Panc1 (cell line): ENCODE measurements at regions not wholly inside any gene's neighbourhood (a gene's known extent, or its start where the extent isn't known, plus 50 kb on each side); places are given as distances from the start of the nearest gene placed in this dataset.

Source experiments
- ATAC-seq: fragments of 200-7000 bp; cut with Tn5 transposase; 2 replicates; pipeline ENCODE4 v1.9.1; 2020; ENCODE audit warnings: mild to moderate bottlenecking, moderate library complexity
- BruUV-seq: library from RNA; stranded (reverse); fragments of 400-500 nt; replicated peaks from 2 replicates; lab custom pipeline; 2021; lab: Mats Ljungman, UMichigan
- CTCF ChIA-PET: fragments of 300-600 bp; sonication (Branson Sonifier 250); formaldehyde crosslinking; loops from one replicate; lab custom pipeline; 2022; ENCODE audit warnings: antibody characterized with exemption; lab: Charles Lee
- POLR2A ChIA-PET: fragments of 300-600 bp; sonication (Branson Sonifier 250); formaldehyde crosslinking; loops from one replicate; lab custom pipeline; 2022; ENCODE audit warnings: antibody characterized with exemption; lab: Charles Lee
- DNase-seq: peaks from one replicate; pipeline ENCODE4 v3.0.0-alpha.2; 2010; ENCODE audit warnings: low read depth, low spot score
- H3K27ac ChIP-seq: 2 replicates; pipeline ENCODE4 v1.5.1; 2011; ENCODE audit warnings: mild to moderate bottlenecking, low read length, inconsistent platforms
- H3K27me3 ChIP-seq: fragments of 200-500 bp; sonication (Bioruptor generic); 2 replicates; pipeline ENCODE4 v1.6.0; 2014; ENCODE audit warnings: low read length, inconsistent platforms; ENCODE audit not compliant: control insufficient read depth, insufficient read depth
- H3K36me3 ChIP-seq: fragments of 200-500 bp; sonication (Bioruptor generic); 2 replicates; pipeline ENCODE4 v1.5.1; 2014; ENCODE audit warnings: inconsistent platforms, mild to moderate bottlenecking, low read length, moderate library complexity; ENCODE audit not compliant: control insufficient read depth, insufficient read depth
- H3K4me1 ChIP-seq: 2 replicates; pipeline ENCODE4 v1.5.1; 2011; ENCODE audit warnings: inconsistent platforms, mild to moderate bottlenecking, low read length, moderate library complexity; ENCODE audit not compliant: control insufficient read depth, insufficient read depth
- H3K4me3 ChIP-seq, 2 experiments: 2 replicates each; pipeline ENCODE4 v1.5.1; 2011 to 2012; ENCODE audit warnings: low read depth in 2 of 2, low read length in 2 of 2, mild to moderate bottlenecking in 2 of 2, inconsistent platforms in 1 of 2, moderate library complexity in 1 of 2
- H3K9me3 ChIP-seq: fragments of 200-500 bp; sonication (Bioruptor generic); 2 replicates; pipeline ENCODE4 v1.5.1; 2014; ENCODE audit warnings: low read depth, mild to moderate bottlenecking, inconsistent platforms, low read length, moderate library complexity; ENCODE audit not compliant: control insufficient read depth, insufficient read depth
- POLR2AphosphoS5 ChIP-seq: IDR thresholded peaks from 2 replicates; pipeline ENCODE4 v1.6.1; 2012; ENCODE audit warnings: mild to moderate bottlenecking, low read depth, low read length, moderate library complexity
- SIN3A ChIP-seq: IDR thresholded peaks from 2 replicates; pipeline ENCODE4 v1.6.1; 2012; ENCODE audit warnings: low read depth, mild to moderate bottlenecking, low read length, moderate library complexity, borderline replicate concordance; ENCODE audit not compliant: insufficient read depth
- TCF7L2 ChIP-seq: IDR thresholded peaks from 2 replicates; pipeline ENCODE4 v1.6.1; 2011; ENCODE audit warnings: mild to moderate bottlenecking, low read depth, low read length, inconsistent platforms
- in situ Hi-C: cut with HindIII; loops from 2 replicates; pipeline ENCODE4 v1.10.0; 2016; ENCODE audit warnings: low sequenced_read_pairs, low pct_unique_long_range_greater_than_20kb
- intact Hi-C: fragments of 100-400 bp; cut with micrococcal nuclease; formaldehyde crosslinking; loops from one replicate; pipeline ENCODE4 v1.10.0; 2022; ENCODE audit not compliant: unreplicated experiment
- TF ChIP-seq, protein P1 (sequence below), 2 experiments: IDR thresholded peaks; 2 replicates each; pipeline ENCODE4 v1.6.1; 2011 to 2012; ENCODE audit warnings: low read depth in 2 of 2, control low read depth in 1 of 2, low read length in 1 of 2, mild to moderate bottlenecking in 1 of 2, moderate library complexity in 1 of 2; ENCODE audit not compliant: insufficient read depth in 1 of 2
- TF ChIP-seq, protein P2 (sequence below): fragments of 450-650 bp; IDR thresholded peaks from 2 replicates; pipeline ENCODE4 v1.5.1; 2017; ENCODE audit warnings: mild to moderate bottlenecking

DNA sequence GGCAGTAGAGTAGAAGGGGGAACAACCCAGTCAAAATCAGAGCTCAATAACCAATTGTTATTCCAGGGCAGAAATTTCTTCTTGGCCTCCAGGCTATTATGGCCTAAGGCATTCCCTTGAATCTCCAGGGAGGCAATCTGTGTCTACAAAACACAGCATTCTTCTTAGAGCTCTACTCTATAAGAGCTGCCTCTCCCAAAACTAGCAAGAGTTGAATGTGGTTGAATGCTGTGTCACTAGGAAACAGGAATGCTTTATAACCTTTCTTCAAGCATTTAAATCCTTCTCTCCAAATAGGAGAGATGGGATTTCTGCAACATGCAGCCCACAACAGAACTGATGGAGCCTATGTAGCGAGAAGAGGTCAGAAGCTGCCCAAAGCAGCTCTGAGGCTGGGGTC, 97.1 kb upstream of the APC start:
- no TSS peak for BruUV-seq
- in situ Hi-C loops (no loop called here), intact Hi-C loops (no loop called here)
- ATAC-seq = no peak
- TF ChIP-seq, protein P1, sequence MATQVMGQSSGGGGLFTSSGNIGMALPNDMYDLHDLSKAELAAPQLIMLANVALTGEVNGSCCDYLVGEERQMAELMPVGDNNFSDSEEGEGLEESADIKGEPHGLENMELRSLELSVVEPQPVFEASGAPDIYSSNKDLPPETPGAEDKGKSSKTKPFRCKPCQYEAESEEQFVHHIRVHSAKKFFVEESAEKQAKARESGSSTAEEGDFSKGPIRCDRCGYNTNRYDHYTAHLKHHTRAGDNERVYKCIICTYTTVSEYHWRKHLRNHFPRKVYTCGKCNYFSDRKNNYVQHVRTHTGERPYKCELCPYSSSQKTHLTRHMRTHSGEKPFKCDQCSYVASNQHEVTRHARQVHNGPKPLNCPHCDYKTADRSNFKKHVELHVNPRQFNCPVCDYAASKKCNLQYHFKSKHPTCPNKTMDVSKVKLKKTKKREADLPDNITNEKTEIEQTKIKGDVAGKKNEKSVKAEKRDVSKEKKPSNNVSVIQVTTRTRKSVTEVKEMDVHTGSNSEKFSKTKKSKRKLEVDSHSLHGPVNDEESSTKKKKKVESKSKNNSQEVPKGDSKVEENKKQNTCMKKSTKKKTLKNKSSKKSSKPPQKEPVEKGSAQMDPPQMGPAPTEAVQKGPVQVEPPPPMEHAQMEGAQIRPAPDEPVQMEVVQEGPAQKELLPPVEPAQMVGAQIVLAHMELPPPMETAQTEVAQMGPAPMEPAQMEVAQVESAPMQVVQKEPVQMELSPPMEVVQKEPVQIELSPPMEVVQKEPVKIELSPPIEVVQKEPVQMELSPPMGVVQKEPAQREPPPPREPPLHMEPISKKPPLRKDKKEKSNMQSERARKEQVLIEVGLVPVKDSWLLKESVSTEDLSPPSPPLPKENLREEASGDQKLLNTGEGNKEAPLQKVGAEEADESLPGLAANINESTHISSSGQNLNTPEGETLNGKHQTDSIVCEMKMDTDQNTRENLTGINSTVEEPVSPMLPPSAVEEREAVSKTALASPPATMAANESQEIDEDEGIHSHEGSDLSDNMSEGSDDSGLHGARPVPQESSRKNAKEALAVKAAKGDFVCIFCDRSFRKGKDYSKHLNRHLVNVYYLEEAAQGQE (IDR thresholded peaks at IDR 0.05; ENCODE audit: insufficient read depth in 1 of 2, low read depth in 2 of 2, low read length in 1 of 2) = no peak
- TF ChIP-seq POLR2AphosphoS5 (no peak), TCF7L2 (no peak), SIN3A (no peak)
- TF ChIP-seq, protein P2, sequence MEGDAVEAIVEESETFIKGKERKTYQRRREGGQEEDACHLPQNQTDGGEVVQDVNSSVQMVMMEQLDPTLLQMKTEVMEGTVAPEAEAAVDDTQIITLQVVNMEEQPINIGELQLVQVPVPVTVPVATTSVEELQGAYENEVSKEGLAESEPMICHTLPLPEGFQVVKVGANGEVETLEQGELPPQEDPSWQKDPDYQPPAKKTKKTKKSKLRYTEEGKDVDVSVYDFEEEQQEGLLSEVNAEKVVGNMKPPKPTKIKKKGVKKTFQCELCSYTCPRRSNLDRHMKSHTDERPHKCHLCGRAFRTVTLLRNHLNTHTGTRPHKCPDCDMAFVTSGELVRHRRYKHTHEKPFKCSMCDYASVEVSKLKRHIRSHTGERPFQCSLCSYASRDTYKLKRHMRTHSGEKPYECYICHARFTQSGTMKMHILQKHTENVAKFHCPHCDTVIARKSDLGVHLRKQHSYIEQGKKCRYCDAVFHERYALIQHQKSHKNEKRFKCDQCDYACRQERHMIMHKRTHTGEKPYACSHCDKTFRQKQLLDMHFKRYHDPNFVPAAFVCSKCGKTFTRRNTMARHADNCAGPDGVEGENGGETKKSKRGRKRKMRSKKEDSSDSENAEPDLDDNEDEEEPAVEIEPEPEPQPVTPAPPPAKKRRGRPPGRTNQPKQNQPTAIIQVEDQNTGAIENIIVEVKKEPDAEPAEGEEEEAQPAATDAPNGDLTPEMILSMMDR = no peak
- H3K27me3 ChIP-seq = no peaks in the 10 kb centered on the region
- H3K27ac ChIP-seq = no peak overlapping the region
- H3K9me3 ChIP-seq = no peaks in the 10 kb centered on the region
- H3K4me3 ChIP-seq = no peak overlapping the region
- ChIA-PET CTCF (interaction anchor here (0.5 kb wide), 1 partner anchor 361 kb away, joined by 4 read pairs; no protein-coding TSS in a partner anchor), POLR2A (interaction anchor here (0.6 kb wide), 1 partner anchor 9 kb away, joined by 3 read pairs; no protein-coding TSS in a partner anchor)
- no peaks in the 10 kb centered on the region for H3K36me3 ChIP-seq
- no peaks in the 10 kb centered on the region for H3K4me1 ChIP-seq
- no peak for DNase-seq

DNA sequence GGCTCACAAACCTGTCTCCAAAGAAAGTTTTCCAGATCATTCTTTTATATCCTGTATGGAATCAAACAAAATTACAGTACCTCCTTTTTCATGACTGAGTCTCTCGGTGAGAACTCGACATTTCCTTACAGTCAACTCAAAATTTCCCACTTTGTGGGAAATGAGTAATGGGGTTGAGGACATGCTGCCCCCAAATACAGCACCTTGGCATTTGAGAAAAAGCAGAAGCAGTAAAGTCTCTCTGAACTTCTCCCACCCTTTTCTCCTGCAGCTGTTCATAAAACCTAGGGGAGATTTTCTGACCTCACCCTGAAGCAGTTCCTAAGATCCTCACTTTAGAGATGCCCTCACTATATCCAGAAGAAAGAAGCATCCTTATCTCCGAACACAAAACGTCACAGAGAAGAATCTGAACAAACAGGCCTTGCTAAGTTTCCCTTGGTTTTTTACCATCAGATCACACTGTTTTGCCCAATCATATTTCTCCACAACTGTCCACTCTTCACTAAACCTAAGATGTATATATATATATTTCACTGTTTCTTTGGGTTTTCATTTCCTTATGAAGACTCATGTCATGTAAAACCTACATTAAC, 96.1 kb upstream of the APC start:
- no TSS peak for BruUV-seq
- DNase-seq (no peak), ATAC-seq (no peak)
- H3K4me1 ChIP-seq = no peaks in the 10 kb centered on the region
- H3K9me3 ChIP-seq = no peaks in the 10 kb centered on the region
- no peak overlapping the region for H3K27ac ChIP-seq
- H3K36me3 ChIP-seq = no peaks in the 10 kb centered on the region
- TF ChIP-seq, protein P1 (IDR thresholded peaks at IDR 0.05; ENCODE audit: insufficient read depth in 1 of 2, low read depth in 2 of 2, low read length in 1 of 2) = no peak
- no peak for TF ChIP-seq SIN3A
- no peak for TF ChIP-seq TCF7L2
- TF ChIP-seq POLR2AphosphoS5 = no peak
- TF ChIP-seq, protein P2 = no peak
- in situ Hi-C loops (no loop called here), intact Hi-C loops (no loop called here)
- H3K4me3 ChIP-seq = no peak overlapping the region
- POLR2A ChIA-PET = no interaction called here
- no peaks in the 10 kb centered on the region for H3K27me3 ChIP-seq
- CTCF ChIA-PET = no interaction called here
